A673 (cell line): ENCODE measurements at regions not wholly inside any gene's neighbourhood (a gene's known extent, or its start where the extent isn't known, plus 50 kb on each side); places are given as distances from the start of the nearest gene placed in this dataset.

ENCODE experiments used
- BruUV-seq: library from RNA; stranded (reverse); fragments of 400-500 nt; replicated peaks from 2 replicates; lab custom pipeline; 2021; lab: Mats Ljungman, UMichigan
- CTCF ChIA-PET: fragments of 300-600 bp; sonication (Branson Sonifier 250); formaldehyde crosslinking; loops from one replicate; lab custom pipeline; 2022; ENCODE audit warnings: antibody characterized with exemption; lab: Charles Lee
- POLR2A ChIA-PET: fragments of 300-600 bp; sonication (Branson Sonifier 250); formaldehyde crosslinking; loops from one replicate; lab custom pipeline; 2022; ENCODE audit warnings: antibody characterized with exemption; ENCODE audit not compliant: low non-redundant PET; lab: Charles Lee
- DNase-seq: peaks from one replicate; pipeline ENCODE4 v3.0.0-alpha.2; 2015; ENCODE audit warnings: low spot score
- H3K27ac ChIP-seq: fragments of 200-600 bp; sonication (generic); 2 replicates; pipeline ENCODE4 v1.5.1; 2016; ENCODE audit warnings: mixed run types, low read depth, mild to moderate bottlenecking, mixed read lengths, antibody characterized with exemption, low read length; ENCODE audit not compliant: poor library complexity, severe bottlenecking
- H3K27me3 ChIP-seq: fragments of 200-600 bp; sonication (generic); replicated peaks from 2 replicates; pipeline ENCODE4 v1.6.1; 2017; ENCODE audit warnings: mixed run types, low read depth, mild to moderate bottlenecking, mixed read lengths, antibody characterized with exemption, low read length; ENCODE audit not compliant: insufficient read depth, poor library complexity
- H3K36me3 ChIP-seq: fragments of 200-600 bp; sonication (generic); 2 replicates; pipeline ENCODE4 v1.6.1; 2016; ENCODE audit warnings: mixed run types, mild to moderate bottlenecking, mixed read lengths, antibody characterized with exemption, low read length; ENCODE audit not compliant: insufficient read depth, poor library complexity, severe bottlenecking
- H3K4me1 ChIP-seq: fragments of 200-600 bp; sonication (generic); 2 replicates; pipeline ENCODE4 v1.6.1; 2017; ENCODE audit warnings: mixed run types, mild to moderate bottlenecking, mixed read lengths, antibody characterized with exemption, low read length; ENCODE audit not compliant: insufficient read depth, poor library complexity, severe bottlenecking
- H3K4me3 ChIP-seq: fragments of 200-600 bp; sonication (generic); 2 replicates; pipeline ENCODE4 v1.5.1; 2016; ENCODE audit warnings: low read depth, mixed run types, mild to moderate bottlenecking, mixed read lengths, low read length; ENCODE audit not compliant: poor library complexity, severe bottlenecking
- H3K9me3 ChIP-seq: fragments of 200-600 bp; sonication (generic); 2 replicates; pipeline ENCODE4 v1.6.1; 2016; ENCODE audit warnings: mixed run types, low read depth, mild to moderate bottlenecking, mixed read lengths, antibody characterized with exemption, low read length; ENCODE audit not compliant: poor library complexity, severe bottlenecking
- EZH2 ChIP-seq: fragments of 200-600 bp; sonication (generic); IDR thresholded peaks from 2 replicates; pipeline ENCODE4 v1.6.1; 2017; ENCODE audit warnings: borderline replicate concordance, low read depth, mild to moderate bottlenecking, mixed read lengths, antibody characterized with exemption, low read length; ENCODE audit not compliant: poor library complexity, severe bottlenecking
- intact Hi-C: fragments of 100-400 bp; cut with micrococcal nuclease; formaldehyde crosslinking; loops from one replicate; pipeline ENCODE4 v1.10.0; 2022; ENCODE audit not compliant: unreplicated experiment
- TF ChIP-seq, protein P1 (sequence below): fragments of 300-800, 200-600 bp; sonication (generic); conservative IDR thresholded peaks from 2 replicates; pipeline ENCODE4 v1.5.1; 2017; ENCODE audit warnings: low read depth, mild to moderate bottlenecking, antibody characterized with exemption, low read length, moderate library complexity, mixed read lengths

DNA sequence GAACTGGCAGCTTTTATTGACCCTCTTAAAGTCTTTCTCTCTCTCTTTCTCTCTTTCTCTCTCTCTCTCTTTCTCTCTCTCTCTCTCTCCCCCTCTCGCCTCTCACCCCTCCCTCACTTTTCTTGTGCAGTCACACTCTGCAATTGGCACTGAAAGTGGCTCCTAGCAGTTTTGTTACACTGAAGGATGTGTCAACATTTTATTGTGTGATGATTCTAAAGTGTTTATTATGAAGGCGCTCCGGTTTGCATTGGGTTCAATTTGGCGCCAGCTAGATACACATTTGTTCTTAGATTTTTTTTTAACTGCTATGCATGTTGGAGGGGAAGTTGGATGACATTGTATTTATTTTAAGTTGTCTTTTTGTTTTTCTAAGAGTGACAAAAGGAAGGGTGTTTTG lies 64.0 kb upstream of the CHRM3 start:
- BruUV-seq = no TSS peak
- no peaks in the 10 kb centered on the region for H3K4me1 ChIP-seq
- ChIA-PET CTCF (no interaction called here), POLR2A (no interaction called here)
- TF ChIP-seq, protein P1, sequence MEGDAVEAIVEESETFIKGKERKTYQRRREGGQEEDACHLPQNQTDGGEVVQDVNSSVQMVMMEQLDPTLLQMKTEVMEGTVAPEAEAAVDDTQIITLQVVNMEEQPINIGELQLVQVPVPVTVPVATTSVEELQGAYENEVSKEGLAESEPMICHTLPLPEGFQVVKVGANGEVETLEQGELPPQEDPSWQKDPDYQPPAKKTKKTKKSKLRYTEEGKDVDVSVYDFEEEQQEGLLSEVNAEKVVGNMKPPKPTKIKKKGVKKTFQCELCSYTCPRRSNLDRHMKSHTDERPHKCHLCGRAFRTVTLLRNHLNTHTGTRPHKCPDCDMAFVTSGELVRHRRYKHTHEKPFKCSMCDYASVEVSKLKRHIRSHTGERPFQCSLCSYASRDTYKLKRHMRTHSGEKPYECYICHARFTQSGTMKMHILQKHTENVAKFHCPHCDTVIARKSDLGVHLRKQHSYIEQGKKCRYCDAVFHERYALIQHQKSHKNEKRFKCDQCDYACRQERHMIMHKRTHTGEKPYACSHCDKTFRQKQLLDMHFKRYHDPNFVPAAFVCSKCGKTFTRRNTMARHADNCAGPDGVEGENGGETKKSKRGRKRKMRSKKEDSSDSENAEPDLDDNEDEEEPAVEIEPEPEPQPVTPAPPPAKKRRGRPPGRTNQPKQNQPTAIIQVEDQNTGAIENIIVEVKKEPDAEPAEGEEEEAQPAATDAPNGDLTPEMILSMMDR = no peak
- TF ChIP-seq EZH2 = no peak
- H3K27ac ChIP-seq = no peak overlapping the region
- H3K36me3 ChIP-seq = no peaks in the 10 kb centered on the region
- no peak overlapping the region for H3K4me3 ChIP-seq
- no peaks in the 10 kb centered on the region for H3K9me3 ChIP-seq
- DNase-seq = no peak
- H3K27me3 ChIP-seq = no peaks in the 10 kb centered on the region
- intact Hi-C loops = no loop called here

DNA sequence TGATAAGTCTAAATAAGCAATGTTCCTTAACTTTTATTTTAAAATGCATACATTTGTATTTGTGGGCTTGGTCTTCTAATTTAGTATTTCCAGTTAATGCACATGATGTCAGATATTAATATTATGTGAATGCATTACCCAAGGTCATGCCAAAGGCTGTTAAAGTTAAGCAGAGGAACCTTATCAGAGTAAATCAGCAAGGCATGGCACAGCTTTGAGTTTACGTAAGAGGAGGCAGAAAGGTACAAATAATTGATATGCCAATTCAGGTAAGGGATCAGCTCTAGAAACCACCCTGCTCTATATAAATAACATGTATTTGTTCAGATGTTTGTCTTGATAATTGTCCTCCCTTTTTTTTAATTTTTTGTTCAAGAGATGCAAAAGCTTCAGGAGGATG lies 64.5 kb upstream of the CHRM3 start:
- no TSS peak for BruUV-seq

DNA sequence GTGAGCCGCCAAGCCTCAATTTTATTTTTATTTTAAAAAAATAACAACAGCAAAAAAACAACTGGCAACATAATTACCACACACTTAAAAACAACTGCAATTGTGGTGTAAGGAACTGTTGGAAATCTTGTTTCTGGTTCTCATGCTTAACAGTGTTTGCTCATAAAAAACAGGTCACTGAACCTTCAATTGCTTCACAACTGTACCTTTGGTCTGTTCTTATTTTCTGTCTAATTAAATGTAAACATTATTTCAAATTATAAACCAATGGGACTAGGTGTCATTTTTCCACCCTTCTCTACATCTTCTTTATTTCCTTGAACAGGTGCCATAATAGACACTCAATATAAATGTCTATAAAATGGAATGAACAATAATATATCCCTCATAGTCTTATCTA lies 68.4 kb upstream of the CHRM3 start:
- H3K27ac ChIP-seq = no peak overlapping the region
- no TSS peak for BruUV-seq
- no peaks in the 10 kb centered on the region for H3K4me1 ChIP-seq
- DNase-seq = no peak
- no peaks in the 10 kb centered on the region for H3K27me3 ChIP-seq
- no peaks in the 10 kb centered on the region for H3K9me3 ChIP-seq
- H3K36me3 ChIP-seq = no peaks in the 10 kb centered on the region
- POLR2A ChIA-PET = no interaction called here
- no peak for TF ChIP-seq EZH2
- TF ChIP-seq, protein P1 = no peak
- intact Hi-C loops = no loop called here
- H3K4me3 ChIP-seq = no peak overlapping the region
- CTCF ChIA-PET = no interaction called here

More for the DNA sequence above, 64.5 kb upstream of the CHRM3 start:
- Histone ChIP-seq H3K4me3 (no peak overlapping the region), H3K9me3 (no peaks in the 10 kb centered on the region), H3K27me3 (no peaks in the 10 kb centered on the region), H3K27ac (no peak overlapping the region), H3K4me1 (no peaks in the 10 kb centered on the region), H3K36me3 (no peaks in the 10 kb centered on the region)
- DNase-seq = no peak
- CTCF ChIA-PET = no interaction called here
- POLR2A ChIA-PET = no interaction called here
- TF ChIP-seq, protein P1 = no peak
- no peak for TF ChIP-seq EZH2
- intact Hi-C loops = no loop called here
